Endothelial cell of umbilical vein (primary cell): ENCODE measurements at regions not wholly inside any gene's neighbourhood (a gene's known extent, or its start where the extent isn't known, plus 50 kb on each side); places are given as distances from the start of the nearest gene placed in this dataset.
"Not testable (repeated sequence)": the region's sequence is repeated elsewhere in the genome, so short reads cannot be mapped to it uniquely, and the experiment has no call there.

Experiments used
- EZH2 ChIP-seq: IDR thresholded peaks from 2 replicates; pipeline ENCODE4 v1.6.1; 2012; ENCODE audit warnings: borderline replicate concordance, low read depth, mild to moderate bottlenecking, moderate library complexity, low read length, inconsistent platforms; ENCODE audit not compliant: severe bottlenecking
- FOS ChIP-seq: IDR thresholded peaks from 2 replicates; pipeline ENCODE4 v1.6.1; 2011; ENCODE audit warnings: mild to moderate bottlenecking, low read length, moderate library complexity, borderline replicate concordance; ENCODE audit not compliant: insufficient read depth
- GATA2 ChIP-seq: IDR thresholded peaks from 2 replicates; pipeline ENCODE4 v1.7.0; 2011; ENCODE audit warnings: low read depth, mild to moderate bottlenecking, moderate library complexity, mixed read lengths, low read length; ENCODE audit not compliant: insufficient read length, insufficient read depth
- JUN ChIP-seq: IDR thresholded peaks from 2 replicates; pipeline ENCODE4 v1.6.1; 2011; ENCODE audit warnings: borderline replicate concordance, low read depth; ENCODE audit not compliant: insufficient read length, insufficient read depth
- MYC ChIP-seq: IDR thresholded peaks from one replicate; pipeline ENCODE4 v1.6.1; 2011; ENCODE audit warnings: mild to moderate bottlenecking, low read depth, low read length
- POLR2A ChIP-seq: IDR thresholded peaks from 2 replicates; pipeline ENCODE4 v1.6.1; 2012; ENCODE audit warnings: low read depth, mild to moderate bottlenecking, control low read depth, low read length
- POLR2AphosphoS5 ChIP-seq: IDR thresholded peaks from 2 replicates; pipeline ENCODE4 v1.6.1; 2012; ENCODE audit warnings: low read depth, mild to moderate bottlenecking, control low read depth, low read length, moderate library complexity; ENCODE audit not compliant: insufficient read depth
- TF ChIP-seq, protein P1 (sequence below), 2 donors: IDR thresholded peaks; 1 replicate in 1 of 2; 2 replicates in 1 of 2; pipeline ENCODE4 v1.5.1; 2011; ENCODE audit warnings: low read length in 2 of 2, mild to moderate bottlenecking in 2 of 2, moderate library complexity in 2 of 2, control low read depth in 1 of 2, inconsistent platforms in 1 of 2, low read depth in 1 of 2; ENCODE audit not compliant: insufficient read depth in 1 of 2; ENCODE audit errors: extremely low read depth in 1 of 2
- TF ChIP-seq, protein P2 (sequence below): IDR thresholded peaks from 2 replicates; pipeline ENCODE4 v1.6.1; 2011; ENCODE audit not compliant: insufficient read depth, insufficient read length

DNA sequence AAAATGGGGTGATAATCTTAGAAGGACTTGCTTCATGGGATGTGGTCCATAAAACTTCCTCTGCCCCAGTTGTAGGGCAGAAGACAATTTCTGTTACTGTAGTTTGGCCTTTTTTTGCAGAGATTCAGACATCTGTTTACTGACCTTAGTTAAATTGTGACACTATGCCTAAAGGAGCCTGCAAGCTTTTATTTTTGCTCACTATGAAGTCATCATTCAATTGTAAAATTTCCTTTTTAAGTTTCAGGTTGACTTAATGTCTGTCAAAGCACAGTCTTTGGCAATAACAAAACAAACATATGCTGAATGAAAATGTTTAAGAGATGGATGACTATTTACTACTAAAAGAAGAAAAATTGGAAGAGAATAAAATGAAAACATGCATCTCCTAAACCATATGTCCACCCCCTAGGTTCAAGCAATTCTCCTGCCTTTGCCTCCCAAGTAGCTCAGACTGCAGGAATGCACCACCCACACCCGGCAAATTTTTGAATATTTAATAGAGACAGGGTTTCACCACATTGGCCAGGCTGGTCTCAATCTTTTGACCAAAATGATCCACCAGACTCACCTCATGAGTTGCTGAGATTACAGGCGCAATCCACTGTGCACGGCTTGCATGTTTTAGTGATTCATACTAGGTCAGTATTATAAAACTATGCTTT is 93.5 kb upstream of the HSFY2 start:
- TF ChIP-seq, protein P1, sequence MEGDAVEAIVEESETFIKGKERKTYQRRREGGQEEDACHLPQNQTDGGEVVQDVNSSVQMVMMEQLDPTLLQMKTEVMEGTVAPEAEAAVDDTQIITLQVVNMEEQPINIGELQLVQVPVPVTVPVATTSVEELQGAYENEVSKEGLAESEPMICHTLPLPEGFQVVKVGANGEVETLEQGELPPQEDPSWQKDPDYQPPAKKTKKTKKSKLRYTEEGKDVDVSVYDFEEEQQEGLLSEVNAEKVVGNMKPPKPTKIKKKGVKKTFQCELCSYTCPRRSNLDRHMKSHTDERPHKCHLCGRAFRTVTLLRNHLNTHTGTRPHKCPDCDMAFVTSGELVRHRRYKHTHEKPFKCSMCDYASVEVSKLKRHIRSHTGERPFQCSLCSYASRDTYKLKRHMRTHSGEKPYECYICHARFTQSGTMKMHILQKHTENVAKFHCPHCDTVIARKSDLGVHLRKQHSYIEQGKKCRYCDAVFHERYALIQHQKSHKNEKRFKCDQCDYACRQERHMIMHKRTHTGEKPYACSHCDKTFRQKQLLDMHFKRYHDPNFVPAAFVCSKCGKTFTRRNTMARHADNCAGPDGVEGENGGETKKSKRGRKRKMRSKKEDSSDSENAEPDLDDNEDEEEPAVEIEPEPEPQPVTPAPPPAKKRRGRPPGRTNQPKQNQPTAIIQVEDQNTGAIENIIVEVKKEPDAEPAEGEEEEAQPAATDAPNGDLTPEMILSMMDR (IDR thresholded peaks at IDR 0.05; ENCODE audit: extremely low read depth in 1 of 2, insufficient read depth in 1 of 2, low read depth in 1 of 2, low read length in 2 of 2): not testable (repeated sequence)
- not testable (repeated sequence) for TF ChIP-seq POLR2A, EZH2, POLR2AphosphoS5, JUN, MYC, FOS, GATA2
- TF ChIP-seq, protein P2, sequence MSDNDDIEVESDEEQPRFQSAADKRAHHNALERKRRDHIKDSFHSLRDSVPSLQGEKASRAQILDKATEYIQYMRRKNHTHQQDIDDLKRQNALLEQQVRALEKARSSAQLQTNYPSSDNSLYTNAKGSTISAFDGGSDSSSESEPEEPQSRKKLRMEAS: not testable (repeated sequence)
